HEK293 (cell line): ENCODE measurements at regions not wholly inside any gene's neighbourhood (a gene's known extent, or its start where the extent isn't known, plus 50 kb on each side); places are given as distances from the start of the nearest gene placed in this dataset.

ENCODE experiments used
- CTCF ChIA-PET: fragments of 350-600 bp; formaldehyde crosslinking; extraction: SDS; loops from one replicate; lab custom pipeline; 2021; ENCODE audit warnings: antibody characterized with exemption; lab: Yijun Ruan, JAX
- POLR2A ChIA-PET: fragments of 300-600 bp; formaldehyde crosslinking; extraction: SDS; loops from one replicate; lab custom pipeline; 2020; ENCODE audit warnings: antibody characterized with exemption, inconsistent platforms; lab: Yijun Ruan, JAX
- H3K27ac ChIP-seq: fragments of 200-500 bp; sonication (Bioruptor generic); 2 replicates; pipeline ENCODE4 v1.5.1; 2014; ENCODE audit warnings: low read depth, low read length, control low read depth, inconsistent platforms; ENCODE audit errors: extremely low read depth
- H3K36me3 ChIP-seq, 2 experiments: fragments of 200-500 bp in 1 of 2; sonication (Bioruptor generic) in 1 of 2; 1 replicate in 1 of 2; 2 replicates in 1 of 2; pipeline ENCODE4 v1.5.1; 2014 to 2017; ENCODE audit warnings: inconsistent platforms in 2 of 2, low read length in 2 of 2; ENCODE audit not compliant: control insufficient read depth in 2 of 2, insufficient read depth in 1 of 2
- H3K4me1 ChIP-seq: fragments of 200-500 bp; sonication (Bioruptor generic); 2 replicates; pipeline ENCODE4 v1.5.1; 2014; ENCODE audit warnings: mild to moderate bottlenecking, low read length, inconsistent platforms; ENCODE audit not compliant: control insufficient read depth, insufficient read depth
- H3K4me3 ChIP-seq: 2 replicates; pipeline ENCODE4 v1.5.1; 2011; ENCODE audit warnings: low read depth, mild to moderate bottlenecking, control low read depth, low read length, moderate library complexity
- H3K9me3 ChIP-seq: fragments of 200-500 bp; sonication (Bioruptor generic); 2 replicates; pipeline ENCODE4 v1.5.1; 2014; ENCODE audit warnings: low read depth, low read length, inconsistent platforms; ENCODE audit not compliant: control insufficient read depth, insufficient read depth
- GLIS1 ChIP-seq: fragments of 450-650 bp; formaldehyde crosslinking; IDR thresholded peaks from 2 replicates; pipeline ENCODE4 v1.5.1; 2016; ENCODE audit warnings: missing biosample characterization, missing genetic modification characterization
- OSR2 ChIP-seq: fragments of 450-650 bp; formaldehyde crosslinking; IDR thresholded peaks from 2 replicates; pipeline ENCODE4 v1.5.1; 2016; ENCODE audit warnings: missing biosample characterization, missing genetic modification characterization
- PRDM10 ChIP-seq: fragments of 450-650 bp; formaldehyde crosslinking; IDR thresholded peaks from 2 replicates; pipeline ENCODE4 v1.5.1; 2016; ENCODE audit warnings: missing biosample characterization, missing genetic modification characterization
- SP7 ChIP-seq: fragments of 450-650 bp; formaldehyde crosslinking; IDR thresholded peaks from 2 replicates; pipeline ENCODE4 v1.5.1; 2016; ENCODE audit warnings: missing biosample characterization, missing genetic modification characterization
- WT1 ChIP-seq: fragments of 450-650 bp; formaldehyde crosslinking; IDR thresholded peaks from 2 replicates; pipeline ENCODE4 v1.5.1; 2016; ENCODE audit warnings: missing biosample characterization, missing genetic modification characterization
- ZBTB17 ChIP-seq: fragments of 450-650 bp; formaldehyde crosslinking; IDR thresholded peaks from 2 replicates; pipeline ENCODE4 v1.5.1; 2016; ENCODE audit warnings: missing biosample characterization, missing genetic modification characterization
- ZBTB21 ChIP-seq: fragments of 450-650 bp; formaldehyde crosslinking; IDR thresholded peaks from 2 replicates; pipeline ENCODE4 v1.5.1; 2017; ENCODE audit warnings: missing biosample characterization, missing genetic modification characterization
- ZFP37 ChIP-seq: fragments of 450-650 bp; formaldehyde crosslinking; IDR thresholded peaks from 2 replicates; pipeline ENCODE4 v1.5.1; 2016; ENCODE audit warnings: missing biosample characterization, missing genetic modification characterization
- ZNF10 ChIP-seq: fragments of 450-650 bp; formaldehyde crosslinking; IDR thresholded peaks from 2 replicates; pipeline ENCODE4 v1.5.1; 2017; ENCODE audit warnings: missing biosample characterization, missing genetic modification characterization
- ZNF184 ChIP-seq: fragments of 450-650 bp; IDR thresholded peaks from 2 replicates; pipeline ENCODE4 v1.5.1; 2018; ENCODE audit warnings: missing biosample characterization, mild to moderate bottlenecking, missing genetic modification characterization
- ZNF19 ChIP-seq: fragments of 450-650 bp; formaldehyde crosslinking; IDR thresholded peaks from 2 replicates; pipeline ENCODE4; 2016; ENCODE audit warnings: missing biosample characterization, missing genetic modification characterization, low read depth
- ZNF362 ChIP-seq: fragments of 450-650 bp; formaldehyde crosslinking; IDR thresholded peaks from 2 replicates; pipeline ENCODE4 v1.5.1; 2016; ENCODE audit warnings: missing biosample characterization, missing genetic modification characterization
- ZNF366 ChIP-seq: fragments of 450-650 bp; formaldehyde crosslinking; conservative IDR thresholded peaks from 2 replicates; pipeline ENCODE4 v1.5.1; 2016; ENCODE audit warnings: missing biosample characterization, missing genetic modification characterization
- ZNF596 ChIP-seq: fragments of 450-650 bp; IDR thresholded peaks from 2 replicates; pipeline ENCODE4 v1.5.0; 2018; ENCODE audit warnings: missing biosample characterization, mild to moderate bottlenecking, missing genetic modification characterization, moderate library complexity
- ZNF600 ChIP-seq: fragments of 450-650 bp; formaldehyde crosslinking; IDR thresholded peaks from 2 replicates; pipeline ENCODE4 v1.5.1; 2016; ENCODE audit warnings: missing biosample characterization, missing genetic modification characterization
- ZNF626 ChIP-seq: fragments of 450-650 bp; sonication (Bioruptor Pico); formaldehyde crosslinking; IDR thresholded peaks from 2 replicates; pipeline ENCODE4 v1.5.1; 2018; ENCODE audit warnings: missing biosample characterization, missing genetic modification characterization, inconsistent platforms
- ZNF629 ChIP-seq: fragments of 450-650 bp; formaldehyde crosslinking; IDR thresholded peaks from 2 replicates; pipeline ENCODE4 v1.5.1; 2017; ENCODE audit warnings: missing biosample characterization, missing genetic modification characterization
- ZNF660 ChIP-seq: fragments of 450-650 bp; IDR thresholded peaks from 2 replicates; pipeline ENCODE4 v1.5.1; 2018; ENCODE audit warnings: missing biosample characterization, mild to moderate bottlenecking, missing genetic modification characterization
- ZNF76 ChIP-seq: fragments of 450-650 bp; formaldehyde crosslinking; IDR thresholded peaks from 2 replicates; pipeline ENCODE4; 2016; ENCODE audit warnings: low read depth, missing biosample characterization, missing genetic modification characterization, borderline replicate concordance
- ZNF768 ChIP-seq: fragments of 450-650 bp; formaldehyde crosslinking; IDR thresholded peaks from 2 replicates; pipeline ENCODE4 v1.5.1; 2018; ENCODE audit warnings: missing biosample characterization, mild to moderate bottlenecking, missing genetic modification characterization
- ZSCAN30 ChIP-seq: fragments of 450-650 bp; IDR thresholded peaks from 2 replicates; pipeline ENCODE4 v1.5.1; 2018; ENCODE audit warnings: missing biosample characterization, mild to moderate bottlenecking, missing genetic modification characterization, moderate library complexity
- TF ChIP-seq, protein P1 (sequence below): fragments of 450-650 bp; formaldehyde crosslinking; IDR thresholded peaks from 2 replicates; pipeline ENCODE4 v1.5.1; 2016; ENCODE audit warnings: missing biosample characterization, missing genetic modification characterization, low read depth
- TF ChIP-seq, protein P2 (sequence below): fragments of 450-650 bp; formaldehyde crosslinking; conservative IDR thresholded peaks from 2 replicates; pipeline ENCODE4 v1.5.1; 2016; ENCODE audit warnings: low read depth, missing biosample characterization, missing genetic modification characterization
- TF ChIP-seq, protein P3 (sequence below): fragments of 450-650 bp; formaldehyde crosslinking; IDR thresholded peaks from 2 replicates; pipeline ENCODE4 v1.5.1; 2016; ENCODE audit warnings: missing biosample characterization, missing genetic modification characterization

DNA sequence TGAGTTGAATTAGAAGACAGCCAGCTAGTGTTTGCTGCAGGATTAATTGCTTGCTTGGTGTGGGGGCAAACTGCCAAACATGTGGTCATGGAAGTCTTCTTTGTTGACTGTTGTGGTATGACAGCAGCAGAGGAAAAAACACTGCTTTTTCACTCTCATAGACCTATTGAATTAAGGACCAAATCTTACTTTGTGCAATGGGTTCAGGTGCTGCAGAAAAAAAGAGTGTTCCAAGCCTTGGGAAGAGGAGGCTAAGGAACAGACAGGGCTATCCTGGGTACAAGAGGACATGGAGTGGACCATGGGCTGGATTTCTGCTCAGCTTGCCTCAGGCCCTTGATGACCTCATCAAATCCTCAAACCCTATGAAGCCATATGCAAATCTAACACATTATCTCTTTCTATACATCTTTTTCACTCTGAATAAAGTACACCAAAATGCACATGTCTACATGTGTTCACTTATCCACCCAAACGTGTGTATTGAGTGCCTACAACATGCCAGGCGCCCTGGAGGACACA lies 61.5 kb downstream of the SIPA1L2 start:
- H3K4me1 ChIP-seq, result peaks cover 63% of the 10 kb centered on the region
- ChIA-PET CTCF (interaction anchor here (0.7 to 2.0 kb wide), 7 partner anchors 12 to 1703 kb away, joined by 3 to 5 read pairs (median 3); no protein-coding TSS in a partner anchor), POLR2A (no interaction called here)
- peak overlapping the region; percentile 28; the same call in 1 of the 2 replicates for H3K27ac ChIP-seq
- no peak overlapping the region for H3K4me3 ChIP-seq
- no peaks in the 10 kb centered on the region for H3K36me3 ChIP-seq
- no peaks in the 10 kb centered on the region for H3K9me3 ChIP-seq
- peak; percentile 61; the same call in 1 of the 2 replicates for TF ChIP-seq ZBTB17 (tag by site-specific recombination)
- TF ChIP-seq SP7 (tag by site-specific recombination), result 0 out of 2 replicates have a peak, but pooled peaks have one; percentile 18
- TF ChIP-seq ZNF184, result no peak
- no peak for TF ChIP-seq ZNF10
- TF ChIP-seq ZFP37 (tag by site-specific recombination), result peak; percentile 56; the same call in 1 of the 2 replicates
- no peak for TF ChIP-seq ZSCAN30 (tag by site-specific recombination)
- TF ChIP-seq PRDM10 (tag by site-specific recombination), result no peak; the same call in 1 of the 2 replicates
- peak; percentile 75 for TF ChIP-seq ZNF366 (tag by site-specific recombination)
- TF ChIP-seq ZNF596, result no peak
- peak; percentile 94 for TF ChIP-seq ZNF600 (tag by site-specific recombination)
- TF ChIP-seq GLIS1 (tag by site-specific recombination), result 0 out of 2 replicates have a peak, but pooled peaks have one; percentile 27
- TF ChIP-seq, protein P1, sequence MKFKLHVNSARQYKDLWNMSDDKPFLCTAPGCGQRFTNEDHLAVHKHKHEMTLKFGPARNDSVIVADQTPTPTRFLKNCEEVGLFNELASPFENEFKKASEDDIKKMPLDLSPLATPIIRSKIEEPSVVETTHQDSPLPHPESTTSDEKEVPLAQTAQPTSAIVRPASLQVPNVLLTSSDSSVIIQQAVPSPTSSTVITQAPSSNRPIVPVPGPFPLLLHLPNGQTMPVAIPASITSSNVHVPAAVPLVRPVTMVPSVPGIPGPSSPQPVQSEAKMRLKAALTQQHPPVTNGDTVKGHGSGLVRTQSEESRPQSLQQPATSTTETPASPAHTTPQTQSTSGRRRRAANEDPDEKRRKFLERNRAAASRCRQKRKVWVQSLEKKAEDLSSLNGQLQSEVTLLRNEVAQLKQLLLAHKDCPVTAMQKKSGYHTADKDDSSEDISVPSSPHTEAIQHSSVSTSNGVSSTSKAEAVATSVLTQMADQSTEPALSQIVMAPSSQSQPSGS, result peak; percentile 92
- TF ChIP-seq ZNF362 (tag by site-specific recombination), result peak; percentile 97
- no peak for TF ChIP-seq ZNF660
- TF ChIP-seq ZNF768 (tag by site-specific recombination), result no peak
- peak; percentile 63; the same call in 1 of the 2 replicates for TF ChIP-seq ZBTB21
- no peak for TF ChIP-seq ZNF19
- TF ChIP-seq ZNF629 (tag by site-specific recombination), result peak; percentile 80; the same call in 1 of the 2 replicates
- TF ChIP-seq, protein P2, sequence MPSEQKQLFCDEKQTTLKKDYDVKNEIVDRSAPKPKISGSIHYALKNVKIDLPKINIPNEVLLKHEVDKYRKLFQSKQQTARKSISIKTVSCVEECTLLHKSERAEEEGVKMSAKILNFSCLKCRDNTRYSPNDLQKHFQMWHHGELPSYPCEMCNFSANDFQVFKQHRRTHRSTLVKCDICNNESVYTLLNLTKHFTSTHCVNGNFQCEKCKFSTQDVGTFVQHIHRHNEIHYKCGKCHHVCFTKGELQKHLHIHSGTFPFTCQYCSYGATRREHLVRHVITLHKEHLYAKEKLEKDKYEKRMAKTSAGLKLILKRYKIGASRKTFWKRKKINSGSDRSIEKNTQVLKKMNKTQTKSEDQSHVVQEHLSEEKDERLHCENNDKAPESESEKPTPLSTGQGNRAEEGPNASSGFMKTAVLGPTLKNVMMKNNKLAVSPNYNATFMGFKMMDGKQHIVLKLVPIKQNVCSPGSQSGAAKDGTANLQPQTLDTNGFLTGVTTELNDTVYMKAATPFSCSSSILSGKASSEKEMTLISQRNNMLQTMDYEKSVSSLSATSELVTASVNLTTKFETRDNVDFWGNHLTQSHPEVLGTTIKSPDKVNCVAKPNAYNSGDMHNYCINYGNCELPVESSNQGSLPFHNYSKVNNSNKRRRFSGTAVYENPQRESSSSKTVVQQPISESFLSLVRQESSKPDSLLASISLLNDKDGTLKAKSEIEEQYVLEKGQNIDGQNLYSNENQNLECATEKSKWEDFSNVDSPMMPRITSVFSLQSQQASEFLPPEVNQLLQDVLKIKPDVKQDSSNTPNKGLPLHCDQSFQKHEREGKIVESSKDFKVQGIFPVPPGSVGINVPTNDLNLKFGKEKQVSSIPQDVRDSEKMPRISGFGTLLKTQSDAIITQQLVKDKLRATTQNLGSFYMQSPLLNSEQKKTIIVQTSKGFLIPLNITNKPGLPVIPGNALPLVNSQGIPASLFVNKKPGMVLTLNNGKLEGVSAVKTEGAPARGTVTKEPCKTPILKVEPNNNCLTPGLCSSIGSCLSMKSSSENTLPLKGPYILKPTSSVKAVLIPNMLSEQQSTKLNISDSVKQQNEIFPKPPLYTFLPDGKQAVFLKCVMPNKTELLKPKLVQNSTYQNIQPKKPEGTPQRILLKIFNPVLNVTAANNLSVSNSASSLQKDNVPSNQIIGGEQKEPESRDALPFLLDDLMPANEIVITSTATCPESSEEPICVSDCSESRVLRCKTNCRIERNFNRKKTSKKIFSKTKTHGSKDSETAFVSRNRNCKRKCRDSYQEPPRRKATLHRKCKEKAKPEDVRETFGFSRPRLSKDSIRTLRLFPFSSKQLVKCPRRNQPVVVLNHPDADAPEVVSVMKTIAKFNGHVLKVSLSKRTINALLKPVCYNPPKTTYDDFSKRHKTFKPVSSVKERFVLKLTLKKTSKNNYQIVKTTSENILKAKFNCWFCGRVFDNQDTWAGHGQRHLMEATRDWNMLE (tag by site-specific recombination), result peak; percentile 22; the same call in 1 of the 2 replicates
- TF ChIP-seq ZNF76 (tag by site-specific recombination), result 0 out of 2 replicates have a peak, but pooled peaks have one; percentile 11
- TF ChIP-seq WT1 (tag by site-specific recombination), result 0 out of 2 replicates have a peak, but pooled peaks have one; percentile 8
- no peak for TF ChIP-seq ZNF626 (tag by site-specific recombination)
- TF ChIP-seq OSR2 (tag by site-specific recombination), result 0 out of 2 replicates have a peak, but pooled peaks have one; percentile 8
- TF ChIP-seq, protein P3, sequence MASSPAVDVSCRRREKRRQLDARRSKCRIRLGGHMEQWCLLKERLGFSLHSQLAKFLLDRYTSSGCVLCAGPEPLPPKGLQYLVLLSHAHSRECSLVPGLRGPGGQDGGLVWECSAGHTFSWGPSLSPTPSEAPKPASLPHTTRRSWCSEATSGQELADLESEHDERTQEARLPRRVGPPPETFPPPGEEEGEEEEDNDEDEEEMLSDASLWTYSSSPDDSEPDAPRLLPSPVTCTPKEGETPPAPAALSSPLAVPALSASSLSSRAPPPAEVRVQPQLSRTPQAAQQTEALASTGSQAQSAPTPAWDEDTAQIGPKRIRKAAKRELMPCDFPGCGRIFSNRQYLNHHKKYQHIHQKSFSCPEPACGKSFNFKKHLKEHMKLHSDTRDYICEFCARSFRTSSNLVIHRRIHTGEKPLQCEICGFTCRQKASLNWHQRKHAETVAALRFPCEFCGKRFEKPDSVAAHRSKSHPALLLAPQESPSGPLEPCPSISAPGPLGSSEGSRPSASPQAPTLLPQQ (tag by site-specific recombination), result peak; percentile 40
